NCI-H82 (cell line): ENCODE measurements at regions not wholly inside any gene's neighbourhood (a gene's known extent, or its start where the extent isn't known, plus 50 kb on each side); places are given as distances from the start of the nearest gene placed in this dataset.

ENCODE experiments used
- DNase-seq: peaks from one replicate; lab custom pipeline; 2025; lab: John Stamatoyannopoulos, UW

GRCh38 chr1:5379176-5379759, 613.0 kb downstream of the NPHP4 start:
- peak; percentile 98 for DNase-seq

GRCh38 chr1:5376538-5377247, 615.5 kb downstream of the NPHP4 start:
- DNase-seq = no peak

- peak; percentile 39 for DNase-seq
Measured at GRCh38 chr1:5375481-5375880, 616.7 kb downstream of the NPHP4 start.

GRCh38 chr1:5374192-5374591, 618.0 kb downstream of the NPHP4 start:
- DNase-seq = peak; percentile 99

DNA sequence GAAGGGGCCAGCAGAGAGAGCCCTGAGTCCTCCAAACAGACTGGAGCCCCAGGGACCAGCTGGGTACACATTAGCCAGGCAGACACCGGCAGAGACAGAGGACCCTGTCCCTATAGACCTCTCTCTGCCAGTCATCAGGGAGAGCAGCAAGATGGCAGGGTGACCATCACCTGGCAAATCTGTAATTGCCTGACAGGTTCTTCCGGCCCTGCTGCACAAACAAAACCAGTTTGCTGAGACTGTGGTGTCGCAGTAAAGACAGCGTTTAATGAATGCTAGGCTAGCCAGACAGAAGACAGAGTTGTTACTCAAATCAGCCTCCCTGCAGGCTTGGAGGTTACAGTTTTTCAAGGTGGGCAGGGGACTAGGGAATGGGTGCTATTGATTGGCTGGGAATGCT, 618.9 kb downstream of the NPHP4 start:
- no peak for DNase-seq

DNA sequence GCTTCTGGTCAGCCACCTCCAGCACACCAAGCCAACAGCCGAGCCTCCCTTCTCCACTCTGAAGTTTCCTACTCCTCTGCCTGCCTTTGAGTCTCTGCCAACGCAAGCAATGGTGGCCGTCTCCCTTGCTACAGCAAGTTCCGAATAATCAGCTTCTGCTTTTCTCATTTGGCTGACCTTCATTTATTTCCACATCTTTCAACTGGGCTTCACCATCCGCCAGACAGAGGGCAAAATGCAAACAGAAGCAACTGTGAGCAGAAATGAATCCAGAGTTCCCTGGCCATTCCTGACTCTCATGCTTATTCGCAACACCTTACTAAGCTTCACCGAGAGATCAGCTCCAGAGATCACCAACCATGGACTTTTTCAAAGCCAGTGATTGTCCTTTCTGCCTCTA, 621.0 kb downstream of the NPHP4 start:
- DNase-seq = no peak

- no peak for DNase-seq
Measured at GRCh38 chr1:5370311-5370710, 621.9 kb downstream of the NPHP4 start.

- no peak for DNase-seq
Measured at GRCh38 chr1:5369223-5369622, 623.0 kb downstream of the NPHP4 start.

DNA sequence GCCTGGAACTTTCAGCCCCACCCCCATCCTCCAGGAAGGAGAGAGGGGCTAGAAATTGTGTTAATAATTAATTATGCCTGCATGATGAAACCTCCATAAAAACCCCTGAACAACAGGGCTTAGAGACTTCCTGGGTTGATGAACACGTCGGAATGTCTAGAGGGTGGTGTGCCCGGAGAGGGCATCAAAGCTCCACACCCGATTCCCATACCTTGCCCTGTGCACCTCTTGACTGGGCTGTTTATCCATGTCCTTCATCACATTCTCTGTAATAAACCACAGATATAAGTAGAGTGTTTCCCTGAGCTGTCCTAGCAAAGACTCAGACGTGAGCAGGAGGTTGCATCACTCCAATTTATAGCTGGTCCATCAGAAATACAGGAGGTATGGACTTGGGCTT, 624.0 kb downstream of the NPHP4 start:
- DNase-seq = no peak

DNA sequence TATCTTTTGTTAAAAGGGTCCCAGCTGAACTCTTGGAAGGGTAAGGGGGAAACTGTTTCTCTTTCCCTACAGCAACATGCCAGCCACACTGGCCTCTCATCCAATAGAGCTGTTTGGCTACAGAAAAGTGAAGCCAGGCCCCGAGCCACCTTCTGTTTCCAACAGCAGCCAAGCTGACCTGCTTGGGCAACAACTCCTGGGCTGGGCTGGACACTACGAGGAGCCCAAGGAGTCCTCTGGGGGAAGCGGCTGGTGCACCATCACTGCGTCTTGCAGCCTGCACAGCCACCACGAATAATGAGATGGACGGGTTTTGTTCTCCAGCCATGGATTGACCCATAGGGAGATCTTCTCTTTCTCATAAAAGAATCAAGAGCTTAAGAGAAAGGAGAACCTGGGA, 624.9 kb downstream of the NPHP4 start:
- no peak for DNase-seq

DNA sequence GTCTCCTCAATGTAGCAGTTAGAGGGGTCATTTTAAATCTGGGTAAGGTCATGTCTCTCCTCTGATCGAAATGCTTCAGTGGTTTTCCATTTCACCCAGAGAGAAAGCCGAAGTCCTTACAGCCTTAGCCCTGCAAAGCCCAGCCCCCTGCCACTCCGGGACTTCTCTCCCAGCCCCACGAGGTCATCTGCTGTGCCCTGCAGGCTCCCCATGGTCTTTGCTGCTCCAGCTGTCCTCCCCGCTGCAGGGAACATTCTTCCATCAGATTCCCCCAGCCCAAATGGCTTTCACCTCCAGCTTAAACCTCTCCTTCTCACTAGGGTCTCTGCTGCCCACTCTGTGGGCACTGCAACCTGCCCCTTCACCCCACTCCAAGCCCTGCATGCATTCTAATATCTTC, 626.5 kb downstream of the NPHP4 start:
- no peak for DNase-seq

- DNase-seq = no peak
Measured at GRCh38 chr1:5364591-5364990, 627.6 kb downstream of the NPHP4 start.

DNA sequence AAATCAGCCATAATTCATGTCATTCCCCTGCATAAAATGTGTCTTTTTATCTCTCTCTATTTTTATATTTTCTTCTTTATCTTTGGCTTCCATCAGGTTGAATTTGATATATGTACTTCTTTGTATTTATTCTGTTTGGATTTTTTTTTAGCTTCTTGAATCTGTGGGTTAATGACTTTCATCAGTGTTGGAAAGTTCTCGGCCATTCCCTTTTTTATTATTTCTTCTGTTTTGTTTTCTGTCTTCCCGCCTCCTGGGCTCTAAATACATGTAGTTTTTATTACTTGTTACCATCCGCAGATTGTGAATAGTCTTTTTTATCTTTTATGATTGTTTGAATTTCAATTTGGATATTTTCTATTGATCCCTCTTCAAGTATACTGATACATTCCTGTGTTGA, 637.5 kb downstream of the NPHP4 start:
- no peak for DNase-seq

DNA sequence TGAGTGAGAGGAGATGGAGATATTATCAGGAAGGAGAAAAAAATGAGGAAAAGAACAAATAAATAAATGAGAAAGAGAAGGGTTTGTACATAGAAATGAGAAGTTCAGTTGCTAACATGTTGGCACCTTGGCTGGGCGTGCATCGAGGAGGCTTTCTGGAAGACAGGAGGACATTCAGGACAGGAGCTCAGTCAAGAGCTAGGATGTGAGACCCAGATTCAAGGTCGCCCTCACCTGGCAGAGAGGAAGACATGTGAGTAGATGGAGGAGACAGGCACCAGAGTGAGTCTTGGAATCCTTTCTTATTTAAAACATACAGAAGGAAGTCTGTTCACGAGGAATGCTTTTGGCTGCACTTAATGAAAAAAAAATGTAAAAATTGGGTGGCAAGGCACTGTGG, 640.9 kb downstream of the NPHP4 start:
- DNase-seq = no peak

- DNase-seq = no peak
Measured at GRCh38 chr1:5349526-5349925, 642.7 kb downstream of the NPHP4 start.

GRCh38 chr1:5348732-5349465, 643.3 kb downstream of the NPHP4 start:
- DNase-seq = no peak

GRCh38 chr1:5347726-5348125, 644.5 kb downstream of the NPHP4 start:
- peak; percentile 22 for DNase-seq

- no peak for DNase-seq
Measured at GRCh38 chr1:5345556-5345955, 646.7 kb downstream of the NPHP4 start.

- no peak for DNase-seq
Measured at GRCh38 chr1:5343256-5344020, 648.8 kb downstream of the NPHP4 start.

DNA sequence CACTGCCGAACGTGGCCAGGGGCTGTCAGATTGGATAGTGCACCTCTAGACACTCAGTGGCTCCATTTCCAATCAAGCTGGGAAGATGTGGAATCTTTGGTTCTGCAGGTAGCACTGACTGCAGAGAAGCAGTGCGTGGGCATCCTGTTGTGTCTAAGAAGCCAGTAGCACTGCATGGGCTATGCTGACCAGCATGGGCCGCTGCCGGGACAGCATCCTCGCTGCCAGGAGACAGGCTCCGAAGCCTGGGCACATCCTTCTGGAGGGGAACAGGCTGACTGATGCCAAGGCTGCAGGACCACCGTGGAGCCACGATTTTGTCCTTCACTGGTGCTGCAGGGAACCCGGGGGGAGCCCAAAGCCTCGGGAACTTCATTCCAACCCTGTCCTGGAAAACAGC, 649.4 kb downstream of the NPHP4 start:
- no peak for DNase-seq

GRCh38 chr1:5342172-5342571, 650.1 kb downstream of the NPHP4 start:
- DNase-seq = no peak

GRCh38 chr1:5341471-5341870, 650.8 kb downstream of the NPHP4 start:
- DNase-seq = no peak
